Fibroblast of pulmonary artery (primary cell): ENCODE measurements at regions not wholly inside any gene's neighbourhood (a gene's known extent, or its start where the extent isn't known, plus 50 kb on each side); places are given as distances from the start of the nearest gene placed in this dataset.

Source experiments
- DNase-seq: peaks from one replicate; pipeline ENCODE4 v3.0.0-alpha.2; 2010; ENCODE audit warnings: low read depth
- H3K4me3 ChIP-seq: replicated peaks from 2 replicates; pipeline ENCODE4 v1.5.1; 2011; ENCODE audit warnings: low read depth, mild to moderate bottlenecking, control low read depth, low read length, moderate library complexity
- TF ChIP-seq, protein P1 (sequence below): IDR thresholded peaks from 2 replicates; pipeline ENCODE4 v1.5.1; 2011; ENCODE audit warnings: mild to moderate bottlenecking, control low read depth, low read length, inconsistent platforms; ENCODE audit errors: missing control alignments

GRCh38 chr20:60869087-60869486 lies 383.0 kb upstream of the CDH4 start:
- H3K4me3 ChIP-seq = no peak overlapping the region
- DNase-seq = no peak
- TF ChIP-seq, protein P1, sequence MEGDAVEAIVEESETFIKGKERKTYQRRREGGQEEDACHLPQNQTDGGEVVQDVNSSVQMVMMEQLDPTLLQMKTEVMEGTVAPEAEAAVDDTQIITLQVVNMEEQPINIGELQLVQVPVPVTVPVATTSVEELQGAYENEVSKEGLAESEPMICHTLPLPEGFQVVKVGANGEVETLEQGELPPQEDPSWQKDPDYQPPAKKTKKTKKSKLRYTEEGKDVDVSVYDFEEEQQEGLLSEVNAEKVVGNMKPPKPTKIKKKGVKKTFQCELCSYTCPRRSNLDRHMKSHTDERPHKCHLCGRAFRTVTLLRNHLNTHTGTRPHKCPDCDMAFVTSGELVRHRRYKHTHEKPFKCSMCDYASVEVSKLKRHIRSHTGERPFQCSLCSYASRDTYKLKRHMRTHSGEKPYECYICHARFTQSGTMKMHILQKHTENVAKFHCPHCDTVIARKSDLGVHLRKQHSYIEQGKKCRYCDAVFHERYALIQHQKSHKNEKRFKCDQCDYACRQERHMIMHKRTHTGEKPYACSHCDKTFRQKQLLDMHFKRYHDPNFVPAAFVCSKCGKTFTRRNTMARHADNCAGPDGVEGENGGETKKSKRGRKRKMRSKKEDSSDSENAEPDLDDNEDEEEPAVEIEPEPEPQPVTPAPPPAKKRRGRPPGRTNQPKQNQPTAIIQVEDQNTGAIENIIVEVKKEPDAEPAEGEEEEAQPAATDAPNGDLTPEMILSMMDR = no peak

DNA sequence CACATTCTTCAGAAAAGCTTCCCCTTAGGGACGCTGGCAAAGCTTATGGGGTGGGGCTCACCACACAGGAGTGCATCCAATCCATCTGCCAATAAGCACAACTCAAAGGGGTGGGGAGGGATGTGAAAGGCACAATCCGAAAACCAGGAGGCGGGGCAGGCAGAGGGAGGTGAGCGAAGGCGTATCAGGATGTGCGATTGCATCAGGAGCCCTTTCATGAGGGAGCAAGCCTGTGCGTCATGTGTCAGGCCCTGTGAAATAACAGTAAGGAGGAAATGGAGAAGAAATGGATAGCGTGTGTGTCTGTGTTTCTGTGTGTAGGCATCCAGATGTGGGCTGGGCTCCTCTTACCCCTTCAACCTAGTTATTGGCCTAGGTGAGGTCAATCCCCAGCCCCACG lies 382.4 kb upstream of the CDH4 start:
- DNase-seq = no peak
- TF ChIP-seq, protein P1 = no peak
- no peak overlapping the region for H3K4me3 ChIP-seq

- H3K4me3 ChIP-seq = no peak overlapping the region
- TF ChIP-seq, protein P1 = no peak
- DNase-seq = no peak
Observed at GRCh38 chr20:60870040-60870439, 382.0 kb upstream of the CDH4 start.

DNA sequence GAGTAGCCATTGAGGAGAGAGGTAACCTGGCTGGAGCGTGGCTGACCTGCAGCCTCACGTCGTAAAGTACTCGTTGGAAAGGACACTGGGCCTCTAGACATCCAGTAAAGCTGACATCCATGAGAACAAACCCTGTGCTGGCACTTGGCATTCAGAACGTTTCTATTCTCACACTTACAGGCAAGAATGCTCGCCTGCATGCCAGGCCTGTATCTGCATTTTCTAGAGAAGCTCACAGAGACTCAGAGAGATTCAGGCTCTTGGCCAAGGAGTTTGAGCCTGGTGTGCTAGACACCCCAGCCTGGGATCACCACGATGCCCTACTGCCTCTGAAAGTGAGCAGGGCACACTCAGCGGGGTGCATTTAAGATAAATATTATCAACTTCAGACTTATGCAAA lies 379.8 kb upstream of the CDH4 start:
- TF ChIP-seq, protein P1 = no peak
- no peak for DNase-seq
- no peak overlapping the region for H3K4me3 ChIP-seq

- DNase-seq = no peak
- TF ChIP-seq, protein P1 = no peak
- H3K4me3 ChIP-seq = no peak overlapping the region
Observed at GRCh38 chr20:60877071-60877857, 374.8 kb upstream of the CDH4 start.

- no peak for DNase-seq
- H3K4me3 ChIP-seq = no peak overlapping the region
- TF ChIP-seq, protein P1 = no peak
Observed at GRCh38 chr20:60882836-60883235, 369.2 kb upstream of the CDH4 start.

- TF ChIP-seq, protein P1 = no peak
- no peak overlapping the region for H3K4me3 ChIP-seq
- DNase-seq = no peak
Observed at GRCh38 chr20:60883496-60883895, 368.6 kb upstream of the CDH4 start.
